ENCODE measurements at regions not wholly inside any gene's neighbourhood (a gene's known extent, or its start where the extent isn't known, plus 50 kb on each side); places are given as distances from the start of the nearest gene placed in this dataset.

GRCh38 chrX:124910611-124911010 is 409.1 kb upstream of the TEX13C start (continued):
- no peak for TF ChIP-seq NKRF (IDR thresholded peaks at IDR 0.05; ENCODE audit: borderline replicate concordance)
- TF ChIP-seq GTF3C2 (IDR thresholded peaks at IDR 0.05; ENCODE audit: borderline replicate concordance, extremely low read depth, insufficient read length), result no peak
- TF ChIP-seq PTRF (tag; IDR thresholded peaks at IDR 0.05), result no peak
- TF ChIP-seq BRD9 (IDR thresholded peaks at IDR 0.05; ENCODE audit: low read depth, partially characterized antibody), result no peak
- TF ChIP-seq NFE2L1 (tag; IDR thresholded peaks at IDR 0.05; ENCODE audit: borderline replicate concordance, low read depth), result no peak
- no peak for TF ChIP-seq FOXP4 (CRISPR knock-in tag; IDR thresholded peaks at IDR 0.05; ENCODE audit: borderline replicate concordance)

Measured in K562 (cell line).